ENCODE measurements at regions not wholly inside any gene's neighbourhood (a gene's known extent, or its start where the extent isn't known, plus 50 kb on each side); places are given as distances from the start of the nearest gene placed in this dataset.

DNA sequence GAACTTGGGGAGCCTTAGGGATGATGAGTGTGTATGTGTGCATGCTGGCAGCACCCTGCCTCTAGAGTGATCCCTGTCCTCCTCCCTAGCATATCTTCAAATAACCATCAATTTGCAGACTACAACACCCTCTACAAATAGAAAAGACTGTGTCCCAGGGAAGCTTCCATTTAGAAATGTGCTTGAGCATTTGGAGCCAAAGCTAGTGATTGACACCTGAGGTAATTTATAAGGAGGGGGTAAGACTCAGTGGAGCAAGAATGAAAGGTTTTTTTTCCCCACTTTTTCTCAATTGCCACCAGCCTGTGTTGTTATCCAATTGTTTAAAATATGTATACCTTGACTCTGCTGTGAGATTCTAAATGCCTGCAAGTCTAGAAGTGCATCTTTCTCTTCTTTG, 286.0 kb upstream of the SLC14A2 start:
- TF ChIP-seq ZNF155 (tag by site-specific recombination; IDR thresholded peaks at IDR 0.05): no peak
- TF ChIP-seq, protein P1, sequence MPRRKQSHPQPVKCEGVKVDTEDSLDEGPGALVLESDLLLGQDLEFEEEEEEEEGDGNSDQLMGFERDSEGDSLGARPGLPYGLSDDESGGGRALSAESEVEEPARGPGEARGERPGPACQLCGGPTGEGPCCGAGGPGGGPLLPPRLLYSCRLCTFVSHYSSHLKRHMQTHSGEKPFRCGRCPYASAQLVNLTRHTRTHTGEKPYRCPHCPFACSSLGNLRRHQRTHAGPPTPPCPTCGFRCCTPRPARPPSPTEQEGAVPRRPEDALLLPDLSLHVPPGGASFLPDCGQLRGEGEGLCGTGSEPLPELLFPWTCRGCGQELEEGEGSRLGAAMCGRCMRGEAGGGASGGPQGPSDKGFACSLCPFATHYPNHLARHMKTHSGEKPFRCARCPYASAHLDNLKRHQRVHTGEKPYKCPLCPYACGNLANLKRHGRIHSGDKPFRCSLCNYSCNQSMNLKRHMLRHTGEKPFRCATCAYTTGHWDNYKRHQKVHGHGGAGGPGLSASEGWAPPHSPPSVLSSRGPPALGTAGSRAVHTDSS (tag by site-specific recombination; IDR thresholded peaks at IDR 0.05): no peak
- no peak for TF ChIP-seq ZNF114 (tag by site-specific recombination; IDR thresholded peaks at IDR 0.05)
- TF ChIP-seq, protein P2, sequence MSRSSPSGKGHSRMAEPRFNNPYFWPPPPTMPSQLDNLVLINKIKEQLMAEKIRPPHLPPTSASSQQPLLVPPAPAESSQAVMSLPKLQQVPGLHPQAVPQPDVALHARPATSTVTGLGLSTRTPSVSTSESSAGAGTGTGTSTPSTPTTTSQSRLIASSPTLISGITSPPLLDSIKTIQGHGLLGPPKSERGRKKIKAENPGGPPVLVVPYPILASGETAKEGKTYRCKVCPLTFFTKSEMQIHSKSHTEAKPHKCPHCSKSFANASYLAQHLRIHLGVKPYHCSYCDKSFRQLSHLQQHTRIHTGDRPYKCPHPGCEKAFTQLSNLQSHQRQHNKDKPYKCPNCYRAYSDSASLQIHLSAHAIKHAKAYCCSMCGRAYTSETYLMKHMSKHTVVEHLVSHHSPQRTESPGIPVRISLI (tag by site-specific recombination; IDR thresholded peaks at IDR 0.05): no peak
- CTCF ChIA-PET: interaction anchor here (1.0 kb wide), 1 partner anchor 13 kb away, joined by 3 read pairs; no protein-coding TSS in a partner anchor
- Histone ChIP-seq H3K9me3 (ENCODE audit: control insufficient read depth, insufficient read depth, low read depth, low read length) (no peaks in the 10 kb centered on the region), H3K4me1 (ENCODE audit: control insufficient read depth, insufficient read depth, low read length) (peaks cover 6% of the 10 kb centered on the region), H3K27ac (ENCODE audit: extremely low read depth, low read depth, low read length) (no peak overlapping the region), H3K36me3 (ENCODE audit: control insufficient read depth in 2 of 2, insufficient read depth in 1 of 2, low read length in 2 of 2) (no peaks in the 10 kb centered on the region), H3K4me3 (ENCODE audit: low read depth, low read length) (no peak overlapping the region)
- POLR2A ChIA-PET: no interaction called here

DNA sequence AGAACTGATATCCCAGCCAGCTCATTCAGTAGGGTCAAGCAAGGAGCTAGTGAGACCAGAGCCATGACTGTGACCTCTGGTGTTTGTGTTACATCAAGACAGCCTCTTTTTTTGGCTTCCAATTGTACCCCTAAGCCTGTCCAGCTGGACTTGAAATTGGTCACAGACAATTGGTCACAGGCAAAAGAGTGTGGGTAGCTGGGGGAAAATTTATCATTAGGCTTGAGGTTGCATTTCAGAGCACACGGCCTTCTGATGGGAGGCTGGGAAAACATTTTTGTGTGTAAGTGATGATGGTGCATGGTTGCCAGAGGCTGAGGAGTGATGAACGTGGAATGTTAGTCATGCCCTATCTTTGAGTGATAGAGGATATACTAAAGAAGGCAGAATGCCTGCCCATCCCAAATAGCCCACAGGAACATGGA, 285.1 kb upstream of the SLC14A2 start:
- TF ChIP-seq, protein P3, sequence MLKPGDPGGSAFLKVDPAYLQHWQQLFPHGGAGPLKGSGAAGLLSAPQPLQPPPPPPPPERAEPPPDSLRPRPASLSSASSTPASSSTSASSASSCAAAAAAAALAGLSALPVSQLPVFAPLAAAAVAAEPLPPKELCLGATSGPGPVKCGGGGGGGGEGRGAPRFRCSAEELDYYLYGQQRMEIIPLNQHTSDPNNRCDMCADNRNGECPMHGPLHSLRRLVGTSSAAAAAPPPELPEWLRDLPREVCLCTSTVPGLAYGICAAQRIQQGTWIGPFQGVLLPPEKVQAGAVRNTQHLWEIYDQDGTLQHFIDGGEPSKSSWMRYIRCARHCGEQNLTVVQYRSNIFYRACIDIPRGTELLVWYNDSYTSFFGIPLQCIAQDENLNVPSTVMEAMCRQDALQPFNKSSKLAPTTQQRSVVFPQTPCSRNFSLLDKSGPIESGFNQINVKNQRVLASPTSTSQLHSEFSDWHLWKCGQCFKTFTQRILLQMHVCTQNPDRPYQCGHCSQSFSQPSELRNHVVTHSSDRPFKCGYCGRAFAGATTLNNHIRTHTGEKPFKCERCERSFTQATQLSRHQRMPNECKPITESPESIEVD (tag by site-specific recombination; IDR thresholded peaks at IDR 0.05): no peak
- TF ChIP-seq ZBTB8A (tag by site-specific recombination; IDR thresholded peaks at IDR 0.05) (no peak), ZSCAN23 (tag by site-specific recombination; IDR thresholded peaks at IDR 0.05) (no peak), ZNF529 (tag by site-specific recombination; IDR thresholded peaks at IDR 0.05; ENCODE audit: insufficient replicate concordance) (no peak), ZNF354C (tag by site-specific recombination; IDR thresholded peaks at IDR 0.05; ENCODE audit: borderline replicate concordance, low read depth) (no peak), ZNF785 (tag by site-specific recombination; IDR thresholded peaks at IDR 0.05) (no peak)
- TF ChIP-seq, protein P4, sequence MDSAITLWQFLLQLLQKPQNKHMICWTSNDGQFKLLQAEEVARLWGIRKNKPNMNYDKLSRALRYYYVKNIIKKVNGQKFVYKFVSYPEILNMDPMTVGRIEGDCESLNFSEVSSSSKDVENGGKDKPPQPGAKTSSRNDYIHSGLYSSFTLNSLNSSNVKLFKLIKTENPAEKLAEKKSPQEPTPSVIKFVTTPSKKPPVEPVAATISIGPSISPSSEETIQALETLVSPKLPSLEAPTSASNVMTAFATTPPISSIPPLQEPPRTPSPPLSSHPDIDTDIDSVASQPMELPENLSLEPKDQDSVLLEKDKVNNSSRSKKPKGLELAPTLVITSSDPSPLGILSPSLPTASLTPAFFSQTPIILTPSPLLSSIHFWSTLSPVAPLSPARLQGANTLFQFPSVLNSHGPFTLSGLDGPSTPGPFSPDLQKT (IDR thresholded peaks at IDR 0.05; ENCODE audit: borderline replicate concordance, low read depth, low read length): no peak
- TF ChIP-seq, protein P5, sequence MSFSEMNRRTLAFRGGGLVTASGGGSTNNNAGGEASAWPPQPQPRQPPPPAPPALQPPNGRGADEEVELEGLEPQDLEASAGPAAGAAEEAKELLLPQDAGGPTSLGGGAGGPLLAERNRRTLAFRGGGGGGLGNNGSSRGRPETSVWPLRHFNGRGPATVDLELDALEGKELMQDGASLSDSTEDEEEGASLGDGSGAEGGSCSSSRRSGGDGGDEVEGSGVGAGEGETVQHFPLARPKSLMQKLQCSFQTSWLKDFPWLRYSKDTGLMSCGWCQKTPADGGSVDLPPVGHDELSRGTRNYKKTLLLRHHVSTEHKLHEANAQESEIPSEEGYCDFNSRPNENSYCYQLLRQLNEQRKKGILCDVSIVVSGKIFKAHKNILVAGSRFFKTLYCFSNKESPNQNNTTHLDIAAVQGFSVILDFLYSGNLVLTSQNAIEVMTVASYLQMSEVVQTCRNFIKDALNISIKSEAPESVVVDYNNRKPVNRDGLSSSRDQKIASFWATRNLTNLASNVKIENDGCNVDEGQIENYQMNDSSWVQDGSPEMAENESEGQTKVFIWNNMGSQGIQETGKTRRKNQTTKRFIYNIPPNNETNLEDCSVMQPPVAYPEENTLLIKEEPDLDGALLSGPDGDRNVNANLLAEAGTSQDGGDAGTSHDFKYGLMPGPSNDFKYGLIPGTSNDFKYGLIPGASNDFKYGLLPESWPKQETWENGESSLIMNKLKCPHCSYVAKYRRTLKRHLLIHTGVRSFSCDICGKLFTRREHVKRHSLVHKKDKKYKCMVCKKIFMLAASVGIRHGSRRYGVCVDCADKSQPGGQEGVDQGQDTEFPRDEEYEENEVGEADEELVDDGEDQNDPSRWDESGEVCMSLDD (tag by site-specific recombination; IDR thresholded peaks at IDR 0.05): no peak
- Histone ChIP-seq H3K36me3 (ENCODE audit: control insufficient read depth in 2 of 2, insufficient read depth in 1 of 2, low read length in 2 of 2) (no peaks in the 10 kb centered on the region), H3K4me1 (ENCODE audit: control insufficient read depth, insufficient read depth, low read length) (no peaks in the 10 kb centered on the region; the same call in 1 of the 2 replicates), H3K4me3 (ENCODE audit: low read depth, low read length) (no peak overlapping the region), H3K9me3 (ENCODE audit: control insufficient read depth, insufficient read depth, low read depth, low read length) (no peaks in the 10 kb centered on the region), H3K27ac (ENCODE audit: extremely low read depth, low read depth, low read length) (no peak overlapping the region)
- CTCF ChIA-PET: interaction anchor here (0.9 to 1.0 kb wide), 2 partner anchors 14 to 117 kb away, joined by 3 read pairs; no protein-coding TSS in a partner anchor
- POLR2A ChIA-PET: no interaction called here

DNA sequence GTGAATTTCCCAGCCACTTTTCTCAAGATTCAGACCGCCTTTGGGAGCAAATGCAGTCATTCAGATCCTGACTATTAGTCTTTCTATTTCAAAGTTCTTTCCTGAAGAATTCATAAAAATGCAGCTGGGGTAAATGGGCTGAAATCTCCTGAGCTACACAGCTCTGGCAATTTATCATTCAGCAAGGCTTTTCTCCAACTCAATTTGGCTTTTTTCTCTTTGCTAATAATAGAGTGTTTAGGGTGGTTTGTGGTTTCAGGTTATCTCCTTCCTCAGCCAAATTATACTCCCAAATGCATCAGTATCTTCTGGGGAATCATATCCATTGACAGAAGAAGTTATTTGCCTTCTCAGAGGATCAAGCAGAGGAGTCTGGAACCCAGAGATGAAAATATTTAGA, 282.4 kb upstream of the SLC14A2 start:
- POLR2A ChIA-PET: no interaction called here
- Histone ChIP-seq H3K27ac (ENCODE audit: extremely low read depth, low read depth, low read length) (no peak overlapping the region), H3K36me3 (ENCODE audit: control insufficient read depth in 2 of 2, insufficient read depth in 1 of 2, low read length in 2 of 2) (no peaks in the 10 kb centered on the region), H3K4me3 (ENCODE audit: low read depth, low read length) (no peak overlapping the region), H3K9me3 (ENCODE audit: control insufficient read depth, insufficient read depth, low read depth, low read length) (no peaks in the 10 kb centered on the region), H3K4me1 (ENCODE audit: control insufficient read depth, insufficient read depth, low read length) (no peaks in the 10 kb centered on the region)
- TF ChIP-seq SALL2 (tag by site-specific recombination; IDR thresholded peaks at IDR 0.05; ENCODE audit: borderline replicate concordance) (no peak), KLF9 (tag by site-specific recombination; IDR thresholded peaks at IDR 0.05; ENCODE audit: low read depth) (no peak)
- CTCF ChIA-PET: interaction anchor here (0.6 to 0.7 kb wide), 2 partner anchors 57 to 1679 kb away, joined by 3 to 4 read pairs; no protein-coding TSS in a partner anchor

Measured in HEK293 (cell line).